Activated CD8-positive, alpha-beta memory T cell treated with anti-CD3 and anti-CD28 coated beads, Interleukin-2, amount 10 ng/mL, durations not matched to agents 7 days and 5 days (primary cell): ENCODE measurements at regions not wholly inside any gene's neighbourhood (a gene's known extent, or its start where the extent isn't known, plus 50 kb on each side); places are given as distances from the start of the nearest gene placed in this dataset.
"Not testable (repeated sequence)": the region's sequence is repeated elsewhere in the genome, so short reads cannot be mapped to it uniquely, and the experiment has no call there.

Experiments used
- ATAC-seq: fragments of 150-1000 bp; cut with Tn5 transposase; one replicate; pipeline ENCODE4 v1.10.0; 2021; ENCODE audit warnings: moderate library complexity
- CTCF ChIA-PET: fragments of 350-600 bp; sonication (Branson Sonifier 250); formaldehyde crosslinking; loops from one replicate; lab custom pipeline; 2021; ENCODE audit warnings: antibody characterized with exemption; lab: Charles Lee
- DNase-seq: peaks from one replicate; pipeline ENCODE4 v3.0.0-alpha.2; 2020
- H3K27ac Mint-ChIP-seq: one replicate; pipeline ENCODE4 v1.8.0; 2021; ENCODE audit warnings: mild to moderate bottlenecking, mixed read lengths
- H3K27me3 Mint-ChIP-seq: one replicate; pipeline ENCODE4 v1.8.0; 2021; ENCODE audit warnings: mixed read lengths
- H3K36me3 Mint-ChIP-seq: one replicate; pipeline ENCODE4 v1.8.0; 2021; ENCODE audit warnings: mild to moderate bottlenecking, mixed read lengths
- H3K4me1 Mint-ChIP-seq: one replicate; pipeline ENCODE4 v1.8.0; 2021; ENCODE audit warnings: mixed read lengths
- H3K4me3 Mint-ChIP-seq: one replicate; pipeline ENCODE4 v1.8.0; 2021; ENCODE audit warnings: mild to moderate bottlenecking, moderate library complexity, mixed read lengths
- H3K9me3 Mint-ChIP-seq: one replicate; pipeline ENCODE4 v1.8.0; 2022; ENCODE audit warnings: low read depth, mixed read lengths

- ATAC-seq (no peak), DNase-seq (no peak)
- CTCF ChIA-PET = interaction anchor here (0.9 kb wide), 1 partner anchor 42 kb away, joined by 3 read pairs; no protein-coding TSS in a partner anchor
- H3K27ac Mint-ChIP-seq = no peak overlapping the region
- no peaks in the 10 kb centered on the region for H3K9me3 Mint-ChIP-seq
- no peak overlapping the region for H3K4me3 Mint-ChIP-seq
- no peaks in the 10 kb centered on the region for H3K4me1 Mint-ChIP-seq
- H3K36me3 Mint-ChIP-seq = no peaks in the 10 kb centered on the region
- peaks cover 48% of the 10 kb centered on the region for H3K27me3 Mint-ChIP-seq
Observed at GRCh38 chr15:68495221-68495950, 63.4 kb upstream of the ITGA11 start.

DNA sequence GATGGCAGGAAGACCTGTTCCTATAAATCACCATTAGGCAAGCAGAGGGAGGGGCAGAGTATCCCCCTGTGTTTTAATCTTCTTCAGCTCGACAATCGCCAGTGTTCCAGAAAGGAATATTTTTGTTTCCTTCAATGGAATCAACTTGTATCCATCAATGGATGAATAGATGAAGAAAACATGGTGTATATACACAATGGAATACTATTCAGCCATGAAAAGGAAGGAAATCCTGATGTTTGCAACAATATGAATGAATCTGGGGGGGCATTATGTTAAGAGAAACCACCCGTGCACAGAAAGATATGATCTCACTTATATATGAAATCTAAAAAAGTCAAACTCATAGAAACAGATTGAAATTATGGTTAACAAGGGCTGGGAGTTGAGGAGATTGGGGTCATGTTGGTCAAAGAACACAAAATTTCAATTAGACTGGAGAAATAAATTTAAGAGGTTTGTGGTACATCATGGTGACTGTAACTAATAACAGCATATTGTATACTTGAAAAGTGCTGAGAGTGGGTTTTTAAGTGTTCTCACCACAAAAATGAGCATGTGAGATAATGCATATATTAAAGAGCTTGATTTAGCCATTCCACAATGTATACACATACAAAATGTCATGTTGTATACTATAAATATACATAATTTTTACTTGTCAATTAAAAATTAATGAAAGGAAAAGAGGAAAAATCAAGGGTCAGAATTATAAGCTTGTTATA is 64.2 kb upstream of the ITGA11 start:
- Mint-ChIP-seq H3K36me3 (no peaks in the 10 kb centered on the region), H3K27me3 (peaks cover 40% of the 10 kb centered on the region), H3K9me3 (no peaks in the 10 kb centered on the region)

DNA sequence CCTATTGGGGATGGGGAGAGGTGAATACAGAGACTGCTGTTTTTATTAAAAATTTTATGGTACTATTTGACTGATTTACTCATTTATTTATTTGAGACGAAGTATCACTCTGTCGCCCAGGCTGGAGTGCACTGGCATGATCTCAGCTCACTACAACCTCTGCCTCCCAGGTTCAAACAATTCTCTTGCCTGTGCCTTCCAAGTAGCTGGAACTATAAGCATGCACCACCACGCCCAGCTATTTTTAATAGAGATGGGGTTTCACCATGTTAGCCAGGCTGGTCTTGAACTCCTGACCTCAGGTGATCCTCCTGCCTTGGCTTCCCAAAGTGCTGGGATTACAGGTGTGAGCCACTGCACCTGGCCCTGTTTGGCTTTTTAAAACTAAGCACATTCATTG is 64.8 kb upstream of the ITGA11 start:
- H3K4me1 Mint-ChIP-seq = not testable (repeated sequence)
- CTCF ChIA-PET = interaction anchor here (0.6 to 1.8 kb wide), 3 partner anchors 53 to 148 kb away, joined by 3 to 5 read pairs (median 3); no protein-coding TSS in a partner anchor

More for the DNA sequence above, 64.2 kb upstream of the ITGA11 start:
- no peak overlapping the region for H3K4me3 Mint-ChIP-seq
- DNase-seq = no peak
- CTCF ChIA-PET = interaction anchor here (0.6 to 0.9 kb wide), 2 partner anchors 63 to 147 kb away, joined by 3 read pairs; no protein-coding TSS in a partner anchor
- H3K27ac Mint-ChIP-seq = no peak overlapping the region
- no peaks in the 10 kb centered on the region for H3K4me1 Mint-ChIP-seq
- ATAC-seq = no peak

DNA sequence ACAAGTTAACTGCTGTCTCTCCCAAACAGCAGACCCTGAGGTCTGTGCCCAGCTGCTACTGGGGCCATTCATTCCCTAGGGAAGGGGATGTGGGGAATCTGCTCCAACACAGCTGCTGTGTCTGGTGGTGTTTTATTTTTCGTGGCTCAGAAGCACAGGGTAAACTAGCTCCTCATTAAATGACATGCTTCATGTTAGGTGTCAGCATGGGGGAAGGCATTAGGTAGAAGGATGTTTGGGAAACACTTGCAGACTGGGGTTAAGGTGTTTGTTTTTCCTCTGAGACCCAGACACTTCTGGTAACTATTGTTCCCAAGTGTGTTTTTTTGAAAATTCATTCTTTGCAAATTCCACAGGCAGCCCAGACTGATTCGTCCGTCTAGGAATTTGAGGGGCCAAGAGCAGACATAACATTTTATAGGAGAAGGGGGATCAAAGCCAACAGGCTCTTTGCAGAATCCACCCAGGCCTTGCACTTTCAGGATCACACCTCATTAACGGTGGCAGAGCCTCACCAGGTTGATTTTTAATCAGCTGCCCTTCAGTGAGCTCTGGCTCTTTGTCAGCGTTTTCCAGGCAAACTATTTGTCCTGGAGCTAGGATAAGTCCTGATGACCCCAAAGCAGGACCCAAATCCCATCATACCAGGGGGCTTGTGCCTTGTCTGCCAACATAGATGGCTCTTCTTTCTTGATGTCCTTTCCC is 65.4 kb upstream of the ITGA11 start:
- no peaks in the 10 kb centered on the region for H3K9me3 Mint-ChIP-seq
- no peak overlapping the region for H3K27ac Mint-ChIP-seq
- no peak for ATAC-seq
- H3K4me3 Mint-ChIP-seq = no peak overlapping the region
- H3K36me3 Mint-ChIP-seq = no peaks in the 10 kb centered on the region
- CTCF ChIA-PET = interaction anchor here (0.9 to 1.8 kb wide), 2 partner anchors 52 to 62 kb away, joined by 3 to 5 read pairs; no protein-coding TSS in a partner anchor
- DNase-seq = peak; percentile 1
- H3K27me3 Mint-ChIP-seq = peaks cover 40% of the 10 kb centered on the region
- H3K4me1 Mint-ChIP-seq = no peaks in the 10 kb centered on the region

More for the DNA sequence above, 64.8 kb upstream of the ITGA11 start:
- not testable (repeated sequence) for H3K4me3 Mint-ChIP-seq, DNase-seq, H3K36me3 Mint-ChIP-seq, H3K27ac Mint-ChIP-seq, H3K9me3 Mint-ChIP-seq, ATAC-seq
- peaks cover 40% of the 10 kb centered on the region for H3K27me3 Mint-ChIP-seq

- H3K9me3 Mint-ChIP-seq = no peaks in the 10 kb centered on the region
- no peak for ATAC-seq
- DNase-seq = no peak
- H3K27me3 Mint-ChIP-seq = peaks cover 37% of the 10 kb centered on the region
- H3K27ac Mint-ChIP-seq = no peak overlapping the region
- no peaks in the 10 kb centered on the region for H3K4me1 Mint-ChIP-seq
- H3K36me3 Mint-ChIP-seq = no peaks in the 10 kb centered on the region
- CTCF ChIA-PET = interaction anchor here (1.8 kb wide), 1 partner anchor 52 kb away, joined by 5 read pairs; no protein-coding TSS in a partner anchor
- H3K4me3 Mint-ChIP-seq = no peak overlapping the region
Observed at GRCh38 chr15:68498076-68498475, 66.1 kb upstream of the ITGA11 start.

DNA sequence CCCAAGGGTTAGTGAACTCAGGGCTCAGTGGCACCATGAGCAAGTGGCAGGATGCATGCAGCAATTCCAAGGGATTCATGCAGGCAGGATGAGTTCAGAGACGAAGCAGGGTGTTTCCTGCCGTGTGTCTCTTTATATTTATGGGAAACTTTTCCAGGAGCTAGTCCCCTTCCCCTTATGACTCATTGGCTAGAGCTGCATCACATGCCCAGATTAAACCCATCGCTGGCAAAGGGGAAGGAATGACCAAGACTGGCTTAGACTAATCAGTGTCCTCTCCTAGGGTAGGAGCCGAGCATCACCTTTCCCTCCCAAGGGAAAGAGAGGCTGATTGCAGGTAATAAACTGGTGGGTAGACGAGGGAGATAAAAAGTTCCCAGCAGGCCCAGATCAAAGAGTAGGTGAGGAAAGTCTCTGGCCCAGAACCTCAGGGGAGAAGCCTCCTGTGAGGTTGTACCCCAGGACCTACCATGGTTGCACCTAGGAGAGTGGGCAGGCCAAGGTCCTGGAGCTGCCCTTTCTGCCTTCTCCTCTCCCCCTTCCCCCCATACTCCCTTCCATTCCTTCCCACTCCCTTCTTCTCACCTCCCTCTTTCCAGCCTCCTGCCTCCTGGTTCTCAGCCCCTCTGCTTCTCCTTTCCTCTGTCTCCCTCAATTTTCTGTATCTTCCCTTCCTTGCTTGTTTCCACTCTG is 67.8 kb upstream of the ITGA11 start:
- Mint-ChIP-seq H3K4me3 (no peak overlapping the region), H3K27me3 (peaks cover 23% of the 10 kb centered on the region), H3K36me3 (no peaks in the 10 kb centered on the region), H3K9me3 (no peaks in the 10 kb centered on the region), H3K4me1 (no peaks in the 10 kb centered on the region), H3K27ac (no peak overlapping the region)
- DNase-seq = peak; percentile 9
- no peak for ATAC-seq
- CTCF ChIA-PET = no interaction called here

DNA sequence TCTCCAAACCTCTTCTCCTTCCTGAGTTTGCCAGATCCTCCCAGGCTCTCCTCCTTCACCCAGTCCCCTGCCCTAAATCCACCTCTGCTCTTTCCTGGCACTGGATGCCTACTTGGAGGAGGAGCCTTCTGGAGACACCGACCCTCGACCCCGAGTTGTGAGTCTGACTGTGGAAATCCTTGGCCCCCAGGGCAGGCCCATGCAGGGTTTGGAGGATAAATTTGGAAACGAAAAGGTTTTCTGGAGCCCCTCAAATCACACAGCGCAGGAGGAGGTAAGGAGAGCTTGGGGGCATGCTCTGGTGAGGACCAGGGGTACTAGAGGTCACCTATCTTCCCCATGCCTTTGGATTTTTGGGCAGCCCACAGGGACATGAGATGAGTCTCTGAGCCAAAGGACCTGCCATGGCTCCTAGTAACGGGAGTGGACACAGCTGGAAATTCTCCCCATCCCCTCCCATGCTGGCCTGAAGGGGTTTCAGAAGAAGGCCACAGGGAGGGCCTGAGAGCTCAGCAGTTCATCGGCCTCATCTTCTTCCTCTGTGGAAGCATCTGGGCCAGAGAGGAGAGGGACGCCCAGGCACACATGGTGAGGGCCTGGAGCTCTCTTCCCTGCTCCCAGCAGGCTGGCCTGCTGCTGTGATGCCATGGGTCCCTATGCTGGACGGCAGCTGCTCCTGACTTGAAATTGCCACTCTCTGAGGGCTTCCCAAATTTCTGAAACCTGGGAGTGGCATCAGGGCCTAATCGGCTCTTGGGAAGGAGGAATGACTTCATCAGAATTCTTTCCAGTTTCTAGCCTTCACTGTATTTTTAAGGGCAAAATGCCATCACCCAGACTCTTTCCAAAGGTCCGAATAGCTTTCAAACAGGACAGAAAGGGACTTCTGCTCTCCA is 68.6 kb upstream of the ITGA11 start:
- ATAC-seq (no peak), DNase-seq (peak; percentile 14)
- no peak overlapping the region for H3K4me3 Mint-ChIP-seq
- H3K4me1 Mint-ChIP-seq = no peaks in the 10 kb centered on the region
- no peaks in the 10 kb centered on the region for H3K9me3 Mint-ChIP-seq
- H3K27ac Mint-ChIP-seq = no peak overlapping the region
- no peaks in the 10 kb centered on the region for H3K36me3 Mint-ChIP-seq
- H3K27me3 Mint-ChIP-seq = peaks cover 17% of the 10 kb centered on the region
- CTCF ChIA-PET = no interaction called here

GRCh38 chr15:68501259-68501591 is 69.3 kb upstream of the ITGA11 start:
- DNase-seq (no peak), ATAC-seq (no peak)
- H3K27me3 Mint-ChIP-seq = peaks cover 11% of the 10 kb centered on the region
- no peaks in the 10 kb centered on the region for H3K9me3 Mint-ChIP-seq
- CTCF ChIA-PET = no interaction called here
- H3K4me1 Mint-ChIP-seq = no peaks in the 10 kb centered on the region
- H3K4me3 Mint-ChIP-seq = no peak overlapping the region
- H3K27ac Mint-ChIP-seq = no peak overlapping the region
- H3K36me3 Mint-ChIP-seq = no peaks in the 10 kb centered on the region

DNA sequence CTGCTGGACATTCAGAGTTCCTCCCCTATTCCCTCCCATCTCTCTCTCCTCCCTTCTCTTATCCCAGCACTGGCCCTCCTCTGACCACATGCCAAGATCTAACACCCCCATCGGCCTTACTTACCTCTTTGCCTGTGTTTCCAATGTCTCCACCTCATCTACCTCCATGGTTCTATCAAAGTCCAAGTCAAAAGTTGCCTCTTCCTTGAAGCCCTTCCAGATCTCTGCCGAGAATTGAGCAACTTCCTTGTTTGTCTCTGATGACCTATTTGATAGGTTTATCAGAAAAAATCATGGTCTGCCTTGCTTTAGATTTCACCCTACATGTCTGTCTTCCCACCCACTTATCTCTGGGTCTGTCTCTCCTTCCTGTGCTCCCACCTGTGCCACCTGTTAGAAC is 69.7 kb upstream of the ITGA11 start:
- no peak for ATAC-seq
- H3K4me3 Mint-ChIP-seq = no peak overlapping the region
- CTCF ChIA-PET = no interaction called here
- H3K27me3 Mint-ChIP-seq = peaks cover 11% of the 10 kb centered on the region
- H3K4me1 Mint-ChIP-seq = no peaks in the 10 kb centered on the region
- no peak overlapping the region for H3K27ac Mint-ChIP-seq
- no peaks in the 10 kb centered on the region for H3K36me3 Mint-ChIP-seq
- no peak for DNase-seq
- H3K9me3 Mint-ChIP-seq = no peaks in the 10 kb centered on the region

GRCh38 chr15:68502398-68502901 is 70.5 kb upstream of the ITGA11 start:
- H3K4me3 Mint-ChIP-seq = no peak overlapping the region
- H3K27me3 Mint-ChIP-seq = peaks cover 19% of the 10 kb centered on the region

GRCh38 chr15:68503213-68503612 is 71.2 kb upstream of the ITGA11 start:
- no peak overlapping the region for H3K27ac Mint-ChIP-seq
- CTCF ChIA-PET = no interaction called here

More at GRCh38 chr15:68502398-68502901, 70.5 kb upstream of the ITGA11 start:
- Mint-ChIP-seq H3K27ac (no peak overlapping the region), H3K9me3 (no peaks in the 10 kb centered on the region), H3K4me1 (no peaks in the 10 kb centered on the region), H3K36me3 (no peaks in the 10 kb centered on the region)
- CTCF ChIA-PET = no interaction called here
- ATAC-seq (no peak), DNase-seq (no peak)

More at GRCh38 chr15:68503213-68503612, 71.2 kb upstream of the ITGA11 start:
- ATAC-seq (no peak), DNase-seq (no peak)
- Mint-ChIP-seq H3K36me3 (no peaks in the 10 kb centered on the region), H3K4me1 (no peaks in the 10 kb centered on the region), H3K9me3 (no peaks in the 10 kb centered on the region), H3K27me3 (peaks cover 17% of the 10 kb centered on the region), H3K4me3 (no peak overlapping the region)
